ENCODE measurements at regions not wholly inside any gene's neighbourhood (a gene's known extent, or its start where the extent isn't known, plus 50 kb on each side); places are given as distances from the start of the nearest gene placed in this dataset.

GRCh38 chr2:9076210-9076609, 72.7 kb upstream of the MBOAT2 start:
- Histone ChIP-seq H3K4me3 (no peak overlapping the region), H3K27me3 (no peaks in the 10 kb centered on the region), H3K36me3 (no peaks in the 10 kb centered on the region), H3K4me1 (no peaks in the 10 kb centered on the region), H3K9me3 (no peaks in the 10 kb centered on the region), H3K27ac (no peak overlapping the region)
- 79 to 96% methylated on average over 1 of the region's 1 CpG for WGBS, 2 donors
- no peak for TF ChIP-seq CTCF (IDR thresholded peaks at IDR 0.05)
- intact Hi-C loops (cut with DNase I), result no loop called here
- ATAC-seq (no peak), DNase-seq (no peak), FAIRE-seq (no peak)

- WGBS, 2 donors, result 78 to 82% methylated on average over 6 of the region's 6 CpGs
- Histone ChIP-seq H3K4me3 (no peak overlapping the region), H3K36me3 (no peaks in the 10 kb centered on the region), H3K27me3 (no peaks in the 10 kb centered on the region), H3K4me1 (no peaks in the 10 kb centered on the region), H3K9me3 (no peaks in the 10 kb centered on the region), H3K27ac (no peak overlapping the region)
- no peak for TF ChIP-seq CTCF (IDR thresholded peaks at IDR 0.05)
- no peak for DNase-seq
- ATAC-seq, result no peak
- FAIRE-seq, result no peak
- intact Hi-C loops (cut with DNase I), result no loop called here
Observed at GRCh38 chr2:9074930-9075329, 71.4 kb upstream of the MBOAT2 start.

GRCh38 chr2:9071584-9072124, 68.2 kb upstream of the MBOAT2 start:
- Histone ChIP-seq H3K4me3 (no peak overlapping the region), H3K9me3 (peaks cover 0 to 3% (median 0%) of the 10 kb centered on the region in 4 donors), H3K36me3 (no peaks in the 10 kb centered on the region), H3K4me1 (no peaks in the 10 kb centered on the region), H3K27me3 (no peaks in the 10 kb centered on the region), H3K27ac (no peak overlapping the region)
- ATAC-seq (no peak), FAIRE-seq (no peak), DNase-seq (no peak)
- intact Hi-C loops (cut with DNase I), result no loop called here
- no peak for TF ChIP-seq CTCF (IDR thresholded peaks at IDR 0.05)
- 73 to 87% methylated on average over 6 of the region's 6 CpGs for WGBS, 2 donors

GRCh38 chr2:9071032-9071431, 67.5 kb upstream of the MBOAT2 start:
- ATAC-seq (peak in 1 of 4 donors; percentile 37), FAIRE-seq (no peak), DNase-seq (no peak)
- H3K4me1 ChIP-seq, result no peaks in the 10 kb centered on the region
- H3K36me3 ChIP-seq, result no peaks in the 10 kb centered on the region
- H3K9me3 ChIP-seq, result peaks cover 0 to 3% (median 0%) of the 10 kb centered on the region in 4 donors
- H3K4me3 ChIP-seq, result no peak overlapping the region
- H3K27ac ChIP-seq, result no peak overlapping the region
- intact Hi-C loops (cut with DNase I), result no loop called here
- TF ChIP-seq CTCF (IDR thresholded peaks at IDR 0.05), result no peak
- H3K27me3 ChIP-seq, result no peaks in the 10 kb centered on the region
- WGBS, 2 donors, result 78 to 86% methylated on average over 5 of the region's 5 CpGs

GRCh38 chr2:9069543-9069942, 66.1 kb upstream of the MBOAT2 start:
- FAIRE-seq, result no peak
- TF ChIP-seq CTCF (IDR thresholded peaks at IDR 0.05), result no peak
- 46 to 47% methylated on average over 2 of the region's 2 CpGs for WGBS, 2 donors
- intact Hi-C loops (cut with DNase I), result no loop called here
- Histone ChIP-seq H3K27me3 (no peaks in the 10 kb centered on the region), H3K4me3 (no peak overlapping the region), H3K4me1 (no peaks in the 10 kb centered on the region), H3K36me3 (no peaks in the 10 kb centered on the region), H3K9me3 (peaks cover 0 to 3% (median 0%) of the 10 kb centered on the region in 4 donors), H3K27ac (no peak overlapping the region)
- DNase-seq, result no peak
- ATAC-seq, result no peak

Data from pancreas (tissue), 10 donors.